Stimulated activated CD4-positive, alpha-beta T cell treated with anti-CD3 and anti-CD28 coated beads, Interleukin-1b, Interleukin-23, amount 100 ng/mL, for 1 hour (primary cell): ENCODE measurements at regions not wholly inside any gene's neighbourhood (a gene's known extent, or its start where the extent isn't known, plus 50 kb on each side); places are given as distances from the start of the nearest gene placed in this dataset.
A peak's percentile ranks its signal among the peaks of the same experiment; 100 is the strongest.
"Not testable (repeated sequence)": the region's sequence is repeated elsewhere in the genome, so short reads cannot be mapped to it uniquely, and the experiment has no call there.

Source experiments
- DNase-seq, 2 donors: peaks; one replicate each; pipeline ENCODE4 v3.0.0-alpha.2; 2020; ENCODE audit warnings: low read depth in 2 of 2

DNA sequence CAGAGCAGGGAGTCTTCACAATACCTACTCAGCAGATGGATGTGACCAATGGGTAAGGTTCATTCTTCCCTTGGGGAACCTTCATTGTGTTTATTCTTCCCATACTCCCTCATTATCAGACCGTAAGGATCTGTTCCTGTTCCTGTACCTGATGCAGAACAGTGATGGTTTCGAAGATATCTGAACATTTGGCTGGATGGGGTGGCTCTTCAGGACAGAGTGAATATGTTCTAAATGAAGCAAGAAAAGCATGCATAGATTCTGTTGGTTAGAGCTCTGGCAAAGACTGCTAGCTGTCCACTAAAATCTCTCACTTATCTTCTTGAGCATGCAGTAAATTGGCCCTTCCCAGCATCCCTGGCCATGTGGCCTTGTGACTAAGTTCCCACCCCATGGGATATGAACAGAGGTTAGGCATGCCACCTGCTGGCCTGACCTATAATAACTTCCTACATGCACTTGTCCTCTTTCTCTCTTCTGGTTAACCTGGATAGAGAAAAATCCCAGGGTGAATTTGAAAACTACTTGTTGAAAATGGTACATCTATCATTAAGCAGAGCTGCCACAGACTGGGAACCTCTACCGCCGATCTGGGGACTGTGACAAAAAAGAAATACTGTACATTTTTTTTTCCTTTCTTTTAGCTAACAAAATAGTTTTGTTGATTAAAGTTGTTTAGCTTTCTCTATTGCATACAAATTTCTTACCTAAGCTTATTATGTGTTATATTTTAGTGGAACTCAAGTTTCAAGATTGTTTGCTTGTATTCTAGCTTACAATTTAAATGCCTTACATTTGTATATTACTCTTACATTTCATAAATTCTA lies 60.0 kb upstream of the BANK1 start:
- DNase-seq = peak in 1 of 2 donors; percentile 21

DNA sequence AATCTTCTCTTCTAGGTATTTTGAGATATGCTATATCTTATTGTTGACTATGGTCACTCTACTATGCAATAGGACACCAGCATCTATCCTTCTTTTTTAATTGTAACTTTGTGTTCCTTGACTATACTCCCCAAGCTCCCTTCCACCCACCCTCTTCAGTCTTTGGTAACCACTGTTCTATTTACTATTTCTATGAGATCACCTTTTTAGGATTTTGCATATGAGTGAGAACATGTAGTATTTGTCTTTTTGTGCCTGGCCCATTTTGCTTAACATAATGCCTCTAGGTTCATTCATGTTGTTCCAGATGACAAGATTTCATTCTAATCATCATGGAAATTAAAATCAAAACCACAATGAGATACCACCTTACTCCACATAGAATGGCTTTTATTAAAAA lies 63.3 kb upstream of the BANK1 start:
- DNase-seq = no peak

GRCh38 chr4:101724093-101724492 lies 66.4 kb upstream of the BANK1 start:
- DNase-seq = no peak

DNA sequence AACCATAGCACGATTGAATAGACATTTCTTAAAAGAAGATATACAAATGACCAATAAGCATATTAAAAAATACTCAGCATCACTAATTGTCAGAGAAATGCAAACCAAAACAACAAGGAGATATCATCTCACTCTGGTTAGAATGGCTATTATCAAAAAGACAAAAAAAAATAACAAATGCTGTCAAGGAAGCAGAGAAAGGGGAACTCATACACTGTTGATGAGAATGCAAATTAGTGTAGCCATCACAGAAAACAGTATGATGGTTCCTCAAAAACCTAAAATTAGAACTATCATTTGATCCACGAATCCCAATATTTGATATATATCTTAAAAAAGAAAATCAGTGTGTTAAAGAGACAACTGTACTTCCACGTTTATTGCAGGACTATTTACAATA lies 71.7 kb upstream of the BANK1 start:
- no peak for DNase-seq

DNA sequence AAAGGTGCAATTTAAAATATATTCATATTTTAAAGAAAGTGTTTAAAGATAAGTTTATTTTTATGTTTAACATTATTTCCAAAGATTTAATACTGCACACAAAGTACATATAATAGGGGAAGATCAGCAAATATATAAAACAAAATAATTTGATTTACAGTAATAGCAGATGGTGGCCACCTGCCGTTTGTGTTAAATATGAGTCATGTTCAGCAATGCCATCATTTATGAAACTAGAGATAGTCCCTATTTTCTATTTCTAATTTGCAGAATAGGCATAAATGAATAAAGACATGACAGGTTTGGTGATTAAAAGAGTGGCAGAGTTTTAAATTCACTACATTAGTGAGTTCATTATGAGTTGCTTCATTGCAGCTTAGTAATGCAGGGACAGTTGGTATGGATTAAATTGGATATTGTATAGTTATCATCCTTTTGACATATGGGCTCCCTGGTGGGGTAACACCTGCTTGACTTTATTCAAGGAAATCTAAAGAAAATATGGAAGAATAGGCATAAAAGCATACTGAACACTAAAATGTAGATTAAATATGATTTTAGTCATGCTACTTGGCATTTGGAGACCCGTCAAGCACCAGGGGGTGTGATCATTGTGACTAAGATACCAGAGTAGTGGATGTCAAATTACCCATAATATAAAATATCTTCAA lies 78.8 kb upstream of the BANK1 start:
- DNase-seq = no peak

DNA sequence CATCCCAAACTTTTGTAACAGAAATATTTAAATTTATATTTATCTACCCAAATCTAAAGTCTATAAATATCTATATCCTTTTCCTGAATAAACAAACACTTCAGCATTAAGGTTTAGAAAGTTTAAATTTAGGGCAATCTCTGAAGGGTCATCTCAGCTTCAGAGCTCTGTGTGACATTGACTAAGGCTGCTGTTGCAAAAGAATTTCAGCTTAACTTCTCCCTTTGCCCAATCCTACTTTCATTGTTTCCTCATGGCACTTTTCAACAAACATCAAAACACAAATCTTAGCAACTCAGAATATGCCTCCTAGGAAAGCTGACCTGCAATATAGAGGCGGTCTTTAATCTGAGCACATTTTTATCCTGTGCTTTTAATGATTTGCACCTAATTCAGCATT lies 79.7 kb upstream of the BANK1 start:
- no peak for DNase-seq

- no peak for DNase-seq
Measured at GRCh38 chr4:101708293-101709039, 82.1 kb upstream of the BANK1 start.

DNA sequence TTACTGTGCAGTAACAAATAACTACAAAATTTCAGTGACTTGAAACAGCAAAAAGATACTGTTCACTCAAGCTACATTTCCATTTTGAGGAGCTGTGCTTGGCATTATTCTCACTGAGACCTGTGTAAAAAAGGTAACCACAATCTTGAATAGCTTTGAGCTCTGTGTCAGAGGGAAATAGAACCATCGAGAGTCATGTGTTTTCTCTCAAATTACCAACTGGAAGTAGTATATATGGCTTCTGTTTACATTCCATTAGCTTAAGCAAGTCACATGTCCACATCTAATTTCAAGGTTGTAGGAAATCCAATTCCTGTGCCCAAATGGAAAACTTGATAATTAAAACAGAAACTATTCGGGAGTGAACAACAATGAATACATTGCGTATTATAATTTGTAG lies 82.9 kb upstream of the BANK1 start:
- no peak for DNase-seq

DNA sequence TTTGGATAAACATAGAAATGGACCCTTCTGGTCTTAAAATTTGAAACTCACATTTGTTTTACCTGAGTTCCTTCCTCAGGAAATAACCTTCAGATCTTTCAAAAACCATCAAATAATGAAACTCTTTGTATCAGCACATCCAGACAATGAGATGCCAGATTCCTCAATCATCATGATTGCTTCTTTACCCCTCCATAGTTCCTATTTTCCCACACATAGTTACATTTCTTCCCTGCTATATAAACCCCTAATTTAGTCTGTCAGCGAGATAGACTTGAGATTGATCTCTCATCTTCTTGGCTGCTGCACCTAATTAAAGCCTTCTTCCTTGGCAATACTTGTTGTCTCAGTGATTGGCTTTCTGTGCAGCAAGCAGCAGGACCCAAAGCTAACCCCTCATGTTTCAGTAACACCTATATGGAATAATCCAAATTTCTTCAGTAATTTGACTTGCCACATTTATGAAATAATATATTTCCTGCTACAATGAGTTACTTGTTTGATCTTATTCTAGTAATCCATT lies 83.9 kb upstream of the BANK1 start:
- no peak for DNase-seq

DNA sequence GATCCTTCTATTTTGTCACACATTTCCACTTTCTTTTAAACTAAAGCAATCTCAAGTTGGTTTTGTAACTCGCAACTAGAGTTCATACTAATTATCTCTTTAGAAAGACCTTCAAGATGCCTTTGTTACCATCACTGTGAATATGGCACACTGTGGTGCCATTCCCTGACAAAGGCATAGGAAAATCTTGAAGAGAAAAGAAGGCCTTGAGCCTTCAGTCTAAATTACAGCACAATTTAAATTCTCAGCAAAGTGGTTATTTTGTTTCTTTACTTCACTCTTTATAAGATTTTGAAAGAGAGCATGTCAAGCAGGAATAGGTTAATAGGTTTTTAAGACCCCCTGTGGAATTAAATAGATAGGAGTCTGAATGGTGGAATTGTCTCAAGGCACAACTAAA lies 89.0 kb upstream of the BANK1 start:
- DNase-seq = no peak

GRCh38 chr4:101699441-101700124 lies 90.9 kb upstream of the BANK1 start:
- DNase-seq = no peak

DNA sequence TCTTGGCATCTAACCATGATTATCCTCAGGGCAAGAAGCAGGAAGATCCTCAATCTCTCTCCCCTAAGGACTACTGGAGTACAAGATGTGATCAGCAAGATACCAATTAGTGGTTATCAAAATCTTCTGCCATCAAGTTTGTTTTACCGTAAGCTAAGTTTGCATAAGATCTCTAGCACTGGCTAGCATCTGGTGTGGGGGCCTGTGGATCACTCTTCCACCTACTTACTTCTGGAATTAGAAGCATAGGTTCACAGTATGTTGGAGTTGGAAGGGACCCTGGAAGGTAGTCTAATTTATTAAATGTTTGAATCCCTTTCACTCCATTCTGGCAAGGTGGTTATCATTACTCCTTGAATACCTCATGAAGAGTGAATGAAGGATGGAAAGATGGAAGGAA lies 93.3 kb upstream of the BANK1 start:
- no peak for DNase-seq

DNA sequence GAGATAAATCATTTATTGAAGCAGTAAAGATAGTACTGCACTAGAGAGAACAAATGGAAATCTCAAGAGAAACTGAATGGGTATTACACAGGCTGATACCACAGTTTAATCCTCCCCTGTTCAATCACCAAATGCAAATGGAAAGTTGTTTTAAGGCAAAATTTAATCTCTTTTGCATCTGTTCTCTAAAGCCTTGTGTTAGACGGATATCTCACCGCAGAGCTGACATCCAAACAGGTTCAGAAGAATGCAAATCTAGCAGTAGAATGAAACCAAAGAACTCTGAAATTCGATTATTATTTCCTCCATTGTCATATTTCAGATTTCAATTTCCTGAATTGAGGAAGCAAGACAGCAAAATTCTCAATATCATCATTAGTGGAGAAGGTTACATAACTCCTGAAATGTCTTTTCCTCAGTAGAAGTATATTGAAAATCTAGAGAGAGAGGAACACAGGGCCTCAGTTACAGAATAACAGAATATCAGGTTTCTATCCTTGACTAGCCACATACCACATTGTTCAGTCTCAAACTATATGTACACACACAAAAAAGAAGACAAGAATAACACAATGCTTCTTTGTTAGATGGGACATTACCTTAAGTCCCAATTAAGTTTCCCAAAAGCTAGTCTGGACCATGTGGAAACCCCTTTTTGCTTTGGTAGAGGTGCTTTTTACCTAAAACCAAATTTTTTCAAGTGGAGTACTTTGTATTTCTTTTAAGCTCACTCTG lies 94.1 kb upstream of the BANK1 start:
- no peak for DNase-seq

DNA sequence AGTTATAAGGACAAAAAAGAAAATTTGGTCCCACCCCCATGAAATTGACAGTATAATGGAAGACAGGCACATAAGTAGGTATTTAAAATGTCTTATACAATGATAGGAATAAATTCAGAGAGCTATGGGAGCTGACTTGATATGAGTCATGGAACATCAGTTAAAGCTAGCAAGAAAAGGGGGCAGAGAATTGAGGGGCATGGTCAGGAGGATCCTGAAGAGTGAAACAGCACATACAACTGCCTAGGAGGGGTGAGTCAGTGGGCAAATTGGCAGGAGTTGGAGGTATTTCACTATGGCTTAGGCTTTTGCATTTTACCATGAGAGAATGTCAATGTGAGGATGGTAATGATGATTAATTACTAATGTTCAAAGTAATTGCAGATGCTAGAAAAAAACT lies 95.4 kb upstream of the BANK1 start:
- DNase-seq = no peak

DNA sequence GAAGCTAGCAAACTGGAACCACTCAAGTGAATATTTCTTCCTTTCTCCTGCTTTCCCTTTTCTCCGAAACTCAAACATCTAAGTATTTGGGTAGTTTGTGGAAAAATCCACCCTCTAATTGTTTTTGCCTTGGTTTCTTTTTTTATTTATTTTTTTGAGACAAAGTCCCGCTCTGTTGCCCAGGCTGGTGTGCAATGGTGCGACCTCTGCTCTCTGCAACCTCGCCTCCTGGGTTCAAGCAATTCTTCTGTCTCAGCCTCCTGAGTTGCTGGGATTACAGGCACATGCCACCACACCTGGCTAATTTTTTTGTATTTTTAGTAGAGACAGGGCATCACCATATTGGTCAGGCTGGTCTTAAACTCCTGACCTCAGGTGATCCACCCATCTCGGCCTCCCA lies 96.1 kb upstream of the BANK1 start:
- not testable (repeated sequence) for DNase-seq

GRCh38 chr4:101693842-101694398 lies 96.6 kb upstream of the BANK1 start:
- no peak for DNase-seq

GRCh38 chr4:101689220-101689619 lies 101.3 kb upstream of the BANK1 start:
- DNase-seq = no peak

- no peak for DNase-seq
Measured at GRCh38 chr4:101685126-101685525, 105.4 kb upstream of the BANK1 start.

- DNase-seq = no peak
Measured at GRCh38 chr4:101682946-101683345, 107.6 kb upstream of the BANK1 start.

DNA sequence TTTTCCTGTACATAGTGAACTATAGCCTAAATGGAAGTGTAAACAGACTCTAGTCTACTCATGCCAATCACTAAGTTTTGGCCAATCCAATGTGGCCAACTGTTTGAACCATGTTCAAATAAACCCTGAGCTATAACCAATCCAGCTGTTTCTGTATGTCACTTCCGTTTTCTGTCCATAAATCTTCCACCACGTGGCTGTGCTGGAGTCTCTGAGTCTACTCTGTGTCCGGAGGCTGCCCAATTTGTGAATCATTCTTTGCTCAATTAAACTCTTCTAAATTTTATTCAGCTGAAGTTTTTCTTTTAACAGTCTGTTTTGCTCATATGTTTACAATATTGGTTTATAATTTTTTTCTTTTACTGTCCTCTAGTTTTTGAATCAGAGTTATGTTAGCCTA lies 112.3 kb upstream of the BANK1 start:
- DNase-seq = no peak

DNA sequence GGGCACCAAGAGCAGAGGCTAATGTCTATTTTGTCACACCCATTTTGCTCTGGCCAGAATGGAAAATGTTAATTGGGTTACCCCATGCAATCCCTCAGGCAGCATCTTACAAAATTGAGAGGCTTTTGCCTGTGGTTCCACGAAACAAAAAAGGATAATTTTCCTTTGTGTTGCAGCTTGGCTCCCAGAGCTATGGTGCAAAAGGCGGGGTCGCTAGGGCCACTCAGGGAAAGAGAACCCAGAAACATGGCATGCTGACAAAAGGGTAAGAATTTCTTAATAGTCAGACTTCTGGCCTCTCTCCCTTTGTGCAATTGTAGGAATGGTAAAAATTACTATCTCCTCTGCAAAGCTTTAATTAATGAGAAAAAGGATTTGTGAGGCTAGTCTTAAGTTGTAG lies 119.6 kb upstream of the BANK1 start:
- DNase-seq = no peak
